ENCODE measurements at regions not wholly inside any gene's neighbourhood (a gene's known extent, or its start where the extent isn't known, plus 50 kb on each side); places are given as distances from the start of the nearest gene placed in this dataset.

GRCh38 chr18:66150650-66151049, 399.8 kb downstream of the CDH7 start:
- ChIA-PET CTCF (no interaction called here), POLR2A (no interaction called here)
- no peaks in the 10 kb centered on the region for H3K9me3 ChIP-seq
- H3K4me3 ChIP-seq: no peak overlapping the region
- DNase-seq (ENCODE audit: low read depth in 1 of 2, low spot score in 1 of 2) (no peak), FAIRE-seq (no peak), ATAC-seq (no peak)
- TF ChIP-seq POLR2A (IDR thresholded peaks at IDR 0.05; ENCODE audit: low read length) (no peak), ESRRA (IDR thresholded peaks at IDR 0.05; ENCODE audit: borderline replicate concordance, low read length) (no peak), MYC (IDR thresholded peaks at IDR 0.05; ENCODE audit: borderline replicate concordance, low read length) (no peak), MAFK (IDR thresholded peaks at IDR 0.05; ENCODE audit: partially characterized antibody) (no peak), SMC3 (IDR thresholded peaks at IDR 0.05) (no peak), MAX (IDR thresholded peaks at IDR 0.05) (no peak), ZNF302 (CRISPR knock-in tag; IDR thresholded peaks at IDR 0.05) (no peak), KDM1A (IDR thresholded peaks at IDR 0.05; ENCODE audit: low read depth) (no peak), FOSL2 (IDR thresholded peaks at IDR 0.05) (no peak), FOSL2 (CRISPR knock-in tag; IDR thresholded peaks at IDR 0.05) (no peak), TFCP2L1 (CRISPR knock-in tag; IDR thresholded peaks at IDR 0.05) (no peak), HDAC2 (IDR thresholded peaks at IDR 0.05) (no peak), POLR2AphosphoS2 (conservative IDR thresholded peaks at IDR 0.05; ENCODE audit: low read length) (no peak), CTCF (IDR thresholded peaks at IDR 0.05) (no peak), HEYL (CRISPR knock-in tag; IDR thresholded peaks at IDR 0.05) (no peak)
- TF ChIP-seq, protein P1, sequence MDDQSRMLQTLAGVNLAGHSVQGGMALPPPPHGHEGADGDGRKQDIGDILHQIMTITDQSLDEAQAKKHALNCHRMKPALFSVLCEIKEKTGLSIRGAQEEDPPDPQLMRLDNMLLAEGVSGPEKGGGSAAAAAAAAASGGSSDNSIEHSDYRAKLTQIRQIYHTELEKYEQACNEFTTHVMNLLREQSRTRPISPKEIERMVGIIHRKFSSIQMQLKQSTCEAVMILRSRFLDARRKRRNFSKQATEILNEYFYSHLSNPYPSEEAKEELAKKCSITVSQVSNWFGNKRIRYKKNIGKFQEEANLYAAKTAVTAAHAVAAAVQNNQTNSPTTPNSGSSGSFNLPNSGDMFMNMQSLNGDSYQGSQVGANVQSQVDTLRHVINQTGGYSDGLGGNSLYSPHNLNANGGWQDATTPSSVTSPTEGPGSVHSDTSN (IDR thresholded peaks at IDR 0.05): no peak
- TF ChIP-seq, protein P2, sequence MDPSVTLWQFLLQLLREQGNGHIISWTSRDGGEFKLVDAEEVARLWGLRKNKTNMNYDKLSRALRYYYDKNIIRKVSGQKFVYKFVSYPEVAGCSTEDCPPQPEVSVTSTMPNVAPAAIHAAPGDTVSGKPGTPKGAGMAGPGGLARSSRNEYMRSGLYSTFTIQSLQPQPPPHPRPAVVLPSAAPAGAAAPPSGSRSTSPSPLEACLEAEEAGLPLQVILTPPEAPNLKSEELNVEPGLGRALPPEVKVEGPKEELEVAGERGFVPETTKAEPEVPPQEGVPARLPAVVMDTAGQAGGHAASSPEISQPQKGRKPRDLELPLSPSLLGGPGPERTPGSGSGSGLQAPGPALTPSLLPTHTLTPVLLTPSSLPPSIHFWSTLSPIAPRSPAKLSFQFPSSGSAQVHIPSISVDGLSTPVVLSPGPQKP (IDR thresholded peaks at IDR 0.05; ENCODE audit: low read depth, low read length): no peak
- no peak overlapping the region for H3K27ac ChIP-seq
- H3K4me1 ChIP-seq: no peaks in the 10 kb centered on the region
- H3K4me2 ChIP-seq: no peak overlapping the region
- 50% methylated on average over 1 of the region's 1 CpG for WGBS (ENCODE audit: missing lambda C conversion rate)

DNA sequence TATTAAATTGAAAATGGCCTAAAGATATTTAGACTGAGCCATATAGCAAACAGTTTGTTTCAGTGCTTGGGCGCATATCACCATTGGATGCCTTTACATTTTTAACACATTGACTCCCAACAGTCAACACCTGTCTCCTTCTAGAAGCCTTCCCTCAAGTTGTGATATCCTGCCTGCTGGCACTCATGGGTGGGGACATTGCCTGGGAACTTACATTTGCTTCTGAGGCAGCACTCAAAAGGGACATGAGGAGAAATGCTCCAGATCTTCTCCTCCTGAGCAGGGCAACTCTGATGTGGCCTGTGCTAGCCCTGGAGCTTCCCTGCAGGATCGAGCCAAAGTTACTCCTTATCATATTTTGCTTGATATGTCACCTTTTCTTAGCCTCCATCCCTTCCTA, 392.2 kb downstream of the CDH7 start:
- Histone ChIP-seq H3K4me3 (no peak overlapping the region), H3K4me1 (no peaks in the 10 kb centered on the region), H3K9me3 (no peaks in the 10 kb centered on the region), H3K27ac (no peak overlapping the region), H3K4me2 (no peak overlapping the region)
- ATAC-seq (no peak), DNase-seq (ENCODE audit: low read depth in 1 of 2, low spot score in 1 of 2) (no peak), FAIRE-seq (no peak)
- TF ChIP-seq, protein P3, sequence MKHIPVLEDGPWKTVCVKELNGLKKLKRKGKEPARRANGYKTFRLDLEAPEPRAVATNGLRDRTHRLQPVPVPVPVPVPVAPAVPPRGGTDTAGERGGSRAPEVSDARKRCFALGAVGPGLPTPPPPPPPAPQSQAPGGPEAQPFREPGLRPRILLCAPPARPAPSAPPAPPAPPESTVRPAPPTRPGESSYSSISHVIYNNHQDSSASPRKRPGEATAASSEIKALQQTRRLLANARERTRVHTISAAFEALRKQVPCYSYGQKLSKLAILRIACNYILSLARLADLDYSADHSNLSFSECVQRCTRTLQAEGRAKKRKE (CRISPR knock-in tag; IDR thresholded peaks at IDR 0.05; ENCODE audit: low read depth): no peak
- no peak for TF ChIP-seq KDM5A (IDR thresholded peaks at IDR 0.05)
- TF ChIP-seq, protein P4, sequence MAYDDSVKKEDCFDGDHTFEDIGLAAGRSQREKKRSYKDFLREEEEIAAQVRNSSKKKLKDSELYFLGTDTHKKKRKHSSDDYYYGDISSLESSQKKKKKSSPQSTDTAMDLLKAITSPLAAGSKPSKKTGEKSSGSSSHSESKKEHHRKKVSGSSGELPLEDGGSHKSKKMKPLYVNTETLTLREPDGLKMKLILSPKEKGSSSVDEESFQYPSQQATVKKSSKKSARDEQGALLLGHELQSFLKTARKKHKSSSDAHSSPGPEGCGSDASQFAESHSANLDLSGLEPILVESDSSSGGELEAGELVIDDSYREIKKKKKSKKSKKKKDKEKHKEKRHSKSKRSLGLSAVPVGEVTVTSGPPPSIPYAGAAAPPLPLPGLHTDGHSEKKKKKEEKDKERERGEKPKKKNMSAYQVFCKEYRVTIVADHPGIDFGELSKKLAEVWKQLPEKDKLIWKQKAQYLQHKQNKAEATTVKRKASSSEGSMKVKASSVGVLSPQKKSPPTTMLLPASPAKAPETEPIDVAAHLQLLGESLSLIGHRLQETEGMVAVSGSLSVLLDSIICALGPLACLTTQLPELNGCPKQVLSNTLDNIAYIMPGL (CRISPR knock-in tag; IDR thresholded peaks at IDR 0.05; ENCODE audit: borderline replicate concordance): no peak
- TF ChIP-seq TFCP2L1 (CRISPR knock-in tag; IDR thresholded peaks at IDR 0.05): no peak
- no peak for TF ChIP-seq MAZ (IDR thresholded peaks at IDR 0.05; ENCODE audit: borderline replicate concordance, low read depth, low read length)
- no peak for TF ChIP-seq HOXA7 (CRISPR knock-in tag; IDR thresholded peaks at IDR 0.05)
- no peak for TF ChIP-seq RCOR1 (IDR thresholded peaks at IDR 0.05; ENCODE audit: low read depth, low read length)
- no peak for TF ChIP-seq HEYL (CRISPR knock-in tag; IDR thresholded peaks at IDR 0.05)
- TF ChIP-seq POLR2A (IDR thresholded peaks at IDR 0.05; ENCODE audit: low read length): no peak
- TF ChIP-seq CHD2 (IDR thresholded peaks at IDR 0.05; ENCODE audit: low read length, partially characterized antibody): no peak
- TF ChIP-seq SREBF2 (IDR thresholded peaks at IDR 0.05): no peak
- no peak for TF ChIP-seq E2F6 (IDR thresholded peaks at IDR 0.05; ENCODE audit: borderline replicate concordance, low read depth)
- no peak for TF ChIP-seq RARB (CRISPR knock-in tag; IDR thresholded peaks at IDR 0.05)
- TF ChIP-seq, protein P1 (IDR thresholded peaks at IDR 0.05): no peak
- TF ChIP-seq RFX5 (IDR thresholded peaks at IDR 0.05): no peak
- CTCF ChIA-PET: no interaction called here
- 41% methylated on average over 2 of the region's 2 CpGs for WGBS (ENCODE audit: missing lambda C conversion rate)
- POLR2A ChIA-PET: no interaction called here

All from A549 (cell line).